HUES48 (cell line): ENCODE measurements at regions not wholly inside any gene's neighbourhood (a gene's known extent, or its start where the extent isn't known, plus 50 kb on each side); places are given as distances from the start of the nearest gene placed in this dataset.

Experiments
- H3K27ac ChIP-seq: one replicate; pipeline ENCODE4 v1.7.0; 2013; ENCODE audit warnings: low read depth, low read length, inconsistent platforms
- H3K27me3 ChIP-seq: 2 replicates; pipeline ENCODE4 v1.6.1; 2013; ENCODE audit warnings: mild to moderate bottlenecking, low read length; ENCODE audit not compliant: control insufficient read depth, insufficient read depth
- H3K36me3 ChIP-seq: 2 replicates; pipeline ENCODE4 v1.6.1; 2013; ENCODE audit warnings: low read length; ENCODE audit not compliant: control insufficient read depth, insufficient read depth
- H3K4me1 ChIP-seq: 2 replicates; pipeline ENCODE4 v1.6.1; 2013; ENCODE audit warnings: mild to moderate bottlenecking, low read length; ENCODE audit not compliant: control insufficient read depth, insufficient read depth
- H3K4me3 ChIP-seq: 2 replicates; pipeline ENCODE4 v1.5.1; 2013; ENCODE audit warnings: mild to moderate bottlenecking, low read depth, low read length
- H3K9ac ChIP-seq: 2 replicates; pipeline ENCODE4 v1.6.1; 2013; ENCODE audit warnings: mild to moderate bottlenecking, low read depth, low read length, moderate library complexity
- H3K9me3 ChIP-seq: 2 replicates; pipeline ENCODE4 v1.6.1; 2013; ENCODE audit warnings: low read length; ENCODE audit not compliant: control insufficient read depth, insufficient read depth

- H3K27me3 ChIP-seq, result no peaks in the 10 kb centered on the region
- no peaks in the 10 kb centered on the region for H3K36me3 ChIP-seq
- H3K9ac ChIP-seq, result no peak overlapping the region
- peaks cover 3% of the 10 kb centered on the region; the same call in 1 of the 2 replicates for H3K4me1 ChIP-seq
- H3K4me3 ChIP-seq, result no peak overlapping the region
- H3K27ac ChIP-seq, result no peak overlapping the region
- no peaks in the 10 kb centered on the region for H3K9me3 ChIP-seq
These were observed 363.4 kb upstream of the ATP2B1 start for GRCh38 chr12:90071996-90072395.

- Histone ChIP-seq H3K9me3 (no peaks in the 10 kb centered on the region), H3K4me3 (no peak overlapping the region), H3K36me3 (no peaks in the 10 kb centered on the region), H3K4me1 (peaks cover 3% of the 10 kb centered on the region; the same call in 1 of the 2 replicates), H3K9ac (no peak overlapping the region), H3K27me3 (no peaks in the 10 kb centered on the region), H3K27ac (no peak overlapping the region)
These were observed 361.1 kb upstream of the ATP2B1 start for GRCh38 chr12:90069711-90070110.

GRCh38 chr12:90067791-90068190 lies 359.2 kb upstream of the ATP2B1 start:
- no peaks in the 10 kb centered on the region for H3K27me3 ChIP-seq
- no peak overlapping the region for H3K27ac ChIP-seq
- no peak overlapping the region for H3K4me3 ChIP-seq
- H3K36me3 ChIP-seq, result no peaks in the 10 kb centered on the region
- peaks cover 3% of the 10 kb centered on the region; the same call in 1 of the 2 replicates for H3K4me1 ChIP-seq
- no peak overlapping the region for H3K9ac ChIP-seq
- H3K9me3 ChIP-seq, result no peaks in the 10 kb centered on the region

GRCh38 chr12:90064852-90065801 lies 356.5 kb upstream of the ATP2B1 start:
- Histone ChIP-seq H3K4me1 (peaks cover under 1% of the 10 kb centered on the region; the same call in 1 of the 2 replicates), H3K9ac (no peak overlapping the region), H3K4me3 (no peak overlapping the region), H3K36me3 (no peaks in the 10 kb centered on the region), H3K27me3 (no peaks in the 10 kb centered on the region), H3K9me3 (no peaks in the 10 kb centered on the region), H3K27ac (no peak overlapping the region)

- H3K9me3 ChIP-seq, result no peaks in the 10 kb centered on the region
- no peaks in the 10 kb centered on the region for H3K27me3 ChIP-seq
- H3K27ac ChIP-seq, result no peak overlapping the region
- no peak overlapping the region for H3K9ac ChIP-seq
- H3K4me1 ChIP-seq, result 0 out of 2 replicates have a peak, but pooled peaks cover 7% of the 10 kb centered on the region
- H3K4me3 ChIP-seq, result no peak overlapping the region
- no peaks in the 10 kb centered on the region for H3K36me3 ChIP-seq
These were observed 354.2 kb upstream of the ATP2B1 start for GRCh38 chr12:90062799-90063198.

GRCh38 chr12:90061809-90062208 lies 353.2 kb upstream of the ATP2B1 start:
- no peaks in the 10 kb centered on the region for H3K9me3 ChIP-seq
- H3K9ac ChIP-seq, result no peak overlapping the region
- H3K27ac ChIP-seq, result no peak overlapping the region
- H3K27me3 ChIP-seq, result no peaks in the 10 kb centered on the region
- 0 out of 2 replicates have a peak, but pooled peaks cover 7% of the 10 kb centered on the region for H3K4me1 ChIP-seq
- no peak overlapping the region for H3K4me3 ChIP-seq
- no peaks in the 10 kb centered on the region for H3K36me3 ChIP-seq

- no peaks in the 10 kb centered on the region for H3K36me3 ChIP-seq
- no peak overlapping the region for H3K4me3 ChIP-seq
- no peak overlapping the region for H3K9ac ChIP-seq
- 0 out of 2 replicates have a peak, but pooled peaks cover 7% of the 10 kb centered on the region for H3K4me1 ChIP-seq
- H3K27ac ChIP-seq, result no peak overlapping the region
- H3K9me3 ChIP-seq, result no peaks in the 10 kb centered on the region
- no peaks in the 10 kb centered on the region for H3K27me3 ChIP-seq
These were observed 351.4 kb upstream of the ATP2B1 start for GRCh38 chr12:90060031-90060430.

GRCh38 chr12:90058704-90059103 lies 350.1 kb upstream of the ATP2B1 start:
- Histone ChIP-seq H3K36me3 (no peaks in the 10 kb centered on the region), H3K27me3 (no peaks in the 10 kb centered on the region), H3K27ac (no peak overlapping the region), H3K4me1 (0 out of 2 replicates have a peak, but pooled peaks cover 7% of the 10 kb centered on the region), H3K4me3 (no peak overlapping the region), H3K9ac (no peak overlapping the region), H3K9me3 (no peaks in the 10 kb centered on the region)

- H3K27ac ChIP-seq, result no peak overlapping the region
- H3K27me3 ChIP-seq, result no peaks in the 10 kb centered on the region
- H3K9me3 ChIP-seq, result no peaks in the 10 kb centered on the region
- no peaks in the 10 kb centered on the region for H3K36me3 ChIP-seq
- H3K4me3 ChIP-seq, result no peak overlapping the region
- no peak overlapping the region for H3K9ac ChIP-seq
- 0 out of 2 replicates have a peak, but pooled peaks cover 7% of the 10 kb centered on the region for H3K4me1 ChIP-seq
These were observed 346.4 kb upstream of the ATP2B1 start for GRCh38 chr12:90055071-90055470.

- Histone ChIP-seq H3K4me1 (no peaks in the 10 kb centered on the region), H3K9ac (no peak overlapping the region), H3K27me3 (no peaks in the 10 kb centered on the region), H3K9me3 (no peaks in the 10 kb centered on the region), H3K27ac (no peak overlapping the region), H3K4me3 (no peak overlapping the region), H3K36me3 (no peaks in the 10 kb centered on the region)
These were observed 340.3 kb upstream of the ATP2B1 start for GRCh38 chr12:90048918-90049317.

- H3K9ac ChIP-seq, result no peak overlapping the region
- no peaks in the 10 kb centered on the region for H3K4me1 ChIP-seq
- no peaks in the 10 kb centered on the region for H3K36me3 ChIP-seq
- H3K9me3 ChIP-seq, result no peaks in the 10 kb centered on the region
- no peak overlapping the region for H3K4me3 ChIP-seq
- H3K27me3 ChIP-seq, result no peaks in the 10 kb centered on the region
- no peak overlapping the region for H3K27ac ChIP-seq
These were observed 336.9 kb upstream of the ATP2B1 start for GRCh38 chr12:90045559-90045958.
